ENCODE measurements at regions not wholly inside any gene's neighbourhood (a gene's known extent, or its start where the extent isn't known, plus 50 kb on each side); places are given as distances from the start of the nearest gene placed in this dataset.

GRCh38 chr4:179200681-179201080, 1758.4 kb upstream of the AGA start:
- no peak overlapping the region for H3K27ac ChIP-seq (ENCODE audit: low read depth, low read length)
- no peaks in the 10 kb centered on the region for H3K27me3 ChIP-seq (ENCODE audit: insufficient read depth, low read length)
- H3K4me3 ChIP-seq (ENCODE audit: insufficient read depth, low read length), result no peak overlapping the region
- H2AFZ ChIP-seq (ENCODE audit: low read length), result no peak overlapping the region
- no peak for TF ChIP-seq CTCF (IDR thresholded peaks at IDR 0.05; ENCODE audit: extremely low read depth, low read depth, low read length)
- no peak for DNase-seq (ENCODE audit: insufficient read length, low spot score, missing footprints)
- H3K9me3 ChIP-seq (ENCODE audit: low read depth, low read length), result no peaks in the 10 kb centered on the region
- H4K20me1 ChIP-seq (ENCODE audit: insufficient read depth, low read length), result no peaks in the 10 kb centered on the region
- H3K36me3 ChIP-seq (ENCODE audit: insufficient read depth, low read length), result no peaks in the 10 kb centered on the region
- no peaks in the 10 kb centered on the region for H3K79me2 ChIP-seq (ENCODE audit: insufficient read depth, low read length)
- H3K4me2 ChIP-seq (ENCODE audit: insufficient read depth, low read length), result no peak overlapping the region
- no peaks in the 10 kb centered on the region for H3K4me1 ChIP-seq (ENCODE audit: insufficient read depth, low read length)

- no peak overlapping the region for H3K4me2 ChIP-seq (ENCODE audit: insufficient read depth, low read length)
- H3K9me3 ChIP-seq (ENCODE audit: low read depth, low read length), result no peaks in the 10 kb centered on the region
- H2AFZ ChIP-seq (ENCODE audit: low read length), result no peak overlapping the region
- H3K27ac ChIP-seq (ENCODE audit: low read depth, low read length), result no peak overlapping the region
- no peaks in the 10 kb centered on the region for H3K27me3 ChIP-seq (ENCODE audit: insufficient read depth, low read length)
- no peak for DNase-seq (ENCODE audit: insufficient read length, low spot score, missing footprints)
- H4K20me1 ChIP-seq (ENCODE audit: insufficient read depth, low read length), result no peaks in the 10 kb centered on the region
- TF ChIP-seq CTCF (IDR thresholded peaks at IDR 0.05; ENCODE audit: extremely low read depth, low read depth, low read length), result no peak
- no peaks in the 10 kb centered on the region for H3K36me3 ChIP-seq (ENCODE audit: insufficient read depth, low read length)
- no peaks in the 10 kb centered on the region for H3K79me2 ChIP-seq (ENCODE audit: insufficient read depth, low read length)
- H3K4me1 ChIP-seq (ENCODE audit: insufficient read depth, low read length), result no peaks in the 10 kb centered on the region
- no peak overlapping the region for H3K4me3 ChIP-seq (ENCODE audit: insufficient read depth, low read length)
Measured at GRCh38 chr4:179225594-179225993, 1783.4 kb upstream of the AGA start.

GRCh38 chr4:179248821-179249220, 1806.6 kb upstream of the AGA start:
- no peaks in the 10 kb centered on the region for H4K20me1 ChIP-seq (ENCODE audit: insufficient read depth, low read length)
- no peak for DNase-seq (ENCODE audit: insufficient read length, low spot score, missing footprints)
- H3K9me3 ChIP-seq (ENCODE audit: low read depth, low read length), result no peaks in the 10 kb centered on the region
- no peak overlapping the region for H3K4me2 ChIP-seq (ENCODE audit: insufficient read depth, low read length)
- no peaks in the 10 kb centered on the region for H3K27me3 ChIP-seq (ENCODE audit: insufficient read depth, low read length)
- no peaks in the 10 kb centered on the region for H3K79me2 ChIP-seq (ENCODE audit: insufficient read depth, low read length)
- no peak overlapping the region for H2AFZ ChIP-seq (ENCODE audit: low read length)
- TF ChIP-seq CTCF (IDR thresholded peaks at IDR 0.05; ENCODE audit: extremely low read depth, low read depth, low read length), result no peak
- no peak overlapping the region for H3K4me3 ChIP-seq (ENCODE audit: insufficient read depth, low read length)
- no peaks in the 10 kb centered on the region for H3K4me1 ChIP-seq (ENCODE audit: insufficient read depth, low read length)
- H3K27ac ChIP-seq (ENCODE audit: low read depth, low read length), result no peak overlapping the region
- H3K36me3 ChIP-seq (ENCODE audit: insufficient read depth, low read length), result no peaks in the 10 kb centered on the region

GRCh38 chr4:179268791-179269190, 1826.6 kb upstream of the AGA start:
- Histone ChIP-seq H3K36me3 (ENCODE audit: insufficient read depth, low read length) (no peaks in the 10 kb centered on the region), H4K20me1 (ENCODE audit: insufficient read depth, low read length) (no peaks in the 10 kb centered on the region), H3K79me2 (ENCODE audit: insufficient read depth, low read length) (no peaks in the 10 kb centered on the region), H3K27ac (ENCODE audit: low read depth, low read length) (no peak overlapping the region), H3K27me3 (ENCODE audit: insufficient read depth, low read length) (no peaks in the 10 kb centered on the region), H3K4me1 (ENCODE audit: insufficient read depth, low read length) (no peaks in the 10 kb centered on the region), H3K9me3 (ENCODE audit: low read depth, low read length) (no peaks in the 10 kb centered on the region), H2AFZ (ENCODE audit: low read length) (no peak overlapping the region), H3K4me3 (ENCODE audit: insufficient read depth, low read length) (no peak overlapping the region), H3K4me2 (ENCODE audit: insufficient read depth, low read length) (no peak overlapping the region)
- TF ChIP-seq CTCF (IDR thresholded peaks at IDR 0.05; ENCODE audit: extremely low read depth, low read depth, low read length), result no peak
- no peak for DNase-seq (ENCODE audit: insufficient read length, low spot score, missing footprints)
